HG02759 (cell line): ENCODE measurements at regions not wholly inside any gene's neighbourhood (a gene's known extent, or its start where the extent isn't known, plus 50 kb on each side); places are given as distances from the start of the nearest gene placed in this dataset.

Source experiments
- ATAC-seq: cut with Tn5 transposase; IDR thresholded peaks from one replicate; pipeline ENCODE4 v1.9.1; 2021; ENCODE audit warnings: mild to moderate bottlenecking, moderate library complexity; ENCODE audit not compliant: unreplicated experiment

GRCh38 chr21:32184065-32184464 lies 94.8 kb downstream of the MIS18A start:
- ATAC-seq = no peak

- no peak for ATAC-seq
These were observed 95.5 kb downstream of the MIS18A start for GRCh38 chr21:32183396-32183795.

DNA sequence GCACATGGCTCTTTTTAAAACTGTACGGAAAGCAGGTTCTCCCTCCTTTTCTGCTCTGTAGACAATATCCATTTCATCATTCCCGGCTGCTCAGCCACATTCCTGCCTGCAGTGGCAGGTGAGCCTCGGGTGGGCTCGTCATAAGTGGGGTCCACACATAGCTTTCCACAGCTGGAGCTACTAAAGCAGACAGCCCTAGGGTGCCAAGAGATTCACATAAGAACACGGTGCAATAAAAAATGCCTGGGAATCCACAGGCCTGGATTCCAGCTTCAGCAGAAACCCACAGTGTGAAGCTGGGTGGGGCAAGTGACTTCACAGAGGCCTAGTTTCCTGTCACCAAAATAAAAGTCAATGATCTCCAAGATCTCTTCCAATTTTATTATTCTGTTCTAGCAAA lies 96.4 kb downstream of the MIS18A start:
- ATAC-seq = no peak

DNA sequence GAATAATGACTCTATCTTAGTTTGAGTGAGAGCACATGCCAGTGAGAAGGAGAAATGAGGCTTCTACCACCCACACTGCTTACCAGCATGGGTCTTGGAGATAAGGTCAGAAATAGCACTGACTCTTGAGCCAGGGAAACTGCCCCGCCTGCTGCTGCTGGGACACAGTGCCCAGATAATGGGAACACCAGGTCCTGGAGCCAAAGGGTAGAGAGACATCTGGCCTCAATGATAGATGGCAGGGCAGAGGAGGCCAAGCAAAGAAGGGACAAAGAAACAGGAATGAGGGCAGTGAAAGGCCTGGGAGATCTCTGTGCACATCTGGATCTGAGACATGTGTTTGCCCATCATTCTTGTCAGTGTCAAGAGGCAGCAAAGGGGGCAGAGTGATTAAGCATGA lies 97.4 kb downstream of the MIS18A start:
- ATAC-seq = no peak

- no peak for ATAC-seq
These were observed 104.0 kb downstream of the MIS18A start for GRCh38 chr21:32174819-32175218.

DNA sequence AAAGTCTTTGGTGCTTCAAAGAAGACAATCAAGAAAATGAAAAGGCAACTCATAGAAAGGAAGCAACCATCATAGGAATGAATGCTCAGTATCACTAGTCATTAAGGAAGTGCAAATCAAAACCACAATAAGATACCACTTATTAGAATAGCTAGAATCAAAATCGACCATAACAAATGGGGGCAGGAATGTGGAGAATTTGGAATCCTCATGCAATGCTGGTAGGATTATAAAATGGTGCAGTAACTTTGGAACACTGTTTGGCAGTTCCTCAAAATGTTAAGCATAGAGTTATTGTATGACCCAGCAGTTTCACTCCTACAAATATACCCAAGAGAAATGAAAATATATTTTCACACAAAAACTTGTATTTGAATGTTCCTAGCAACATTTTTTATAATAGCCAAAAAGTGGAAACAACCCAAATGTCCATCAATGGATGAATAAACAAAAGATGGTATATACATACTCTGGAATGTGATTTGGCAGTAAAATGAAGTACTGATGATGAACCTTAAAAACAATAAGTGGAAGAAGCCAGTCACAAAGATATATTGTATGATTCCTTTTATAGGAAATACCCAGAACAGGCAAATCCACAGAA lies 105.6 kb downstream of the MIS18A start:
- no peak for ATAC-seq

- ATAC-seq = no peak
These were observed 106.7 kb downstream of the MIS18A start for GRCh38 chr21:32172106-32172505.

DNA sequence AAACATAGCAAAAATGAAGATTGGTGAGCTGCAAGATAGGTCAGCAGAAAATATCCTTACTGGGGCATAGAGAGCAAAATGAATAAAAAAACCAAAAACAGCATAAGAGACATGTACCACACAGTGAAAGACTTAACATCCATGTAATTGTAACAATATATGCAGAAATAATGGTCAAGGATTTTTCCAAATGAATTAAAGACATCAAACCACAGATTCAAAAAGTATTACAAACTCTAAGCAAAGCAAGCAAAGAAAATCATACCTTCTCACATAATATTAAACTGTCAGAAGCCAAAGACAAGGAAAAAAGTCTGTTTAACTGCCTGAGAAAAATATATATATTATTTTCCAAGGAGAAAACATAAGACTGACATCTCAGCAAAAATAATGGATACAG lies 111.3 kb downstream of the MIS18A start:
- ATAC-seq = no peak

DNA sequence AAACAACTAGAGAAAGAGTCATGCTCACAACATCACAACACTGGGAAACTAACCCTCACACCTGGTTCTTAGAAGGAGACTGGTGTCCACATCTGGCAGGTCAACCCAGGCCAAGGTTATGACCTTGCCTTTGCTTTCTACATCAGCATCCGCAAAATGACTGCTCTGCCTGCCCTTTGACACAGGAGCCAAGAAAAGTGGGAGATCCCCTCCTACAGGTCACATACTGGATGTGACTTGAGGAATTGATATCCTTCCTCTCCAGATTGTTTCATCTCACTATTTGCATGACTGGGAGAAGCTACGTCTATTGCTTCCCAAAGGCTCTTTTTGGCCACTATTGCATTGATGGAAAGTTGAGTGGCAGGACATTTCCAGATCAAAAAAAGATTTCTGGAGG lies 115.5 kb downstream of the MIS18A start:
- no peak for ATAC-seq

DNA sequence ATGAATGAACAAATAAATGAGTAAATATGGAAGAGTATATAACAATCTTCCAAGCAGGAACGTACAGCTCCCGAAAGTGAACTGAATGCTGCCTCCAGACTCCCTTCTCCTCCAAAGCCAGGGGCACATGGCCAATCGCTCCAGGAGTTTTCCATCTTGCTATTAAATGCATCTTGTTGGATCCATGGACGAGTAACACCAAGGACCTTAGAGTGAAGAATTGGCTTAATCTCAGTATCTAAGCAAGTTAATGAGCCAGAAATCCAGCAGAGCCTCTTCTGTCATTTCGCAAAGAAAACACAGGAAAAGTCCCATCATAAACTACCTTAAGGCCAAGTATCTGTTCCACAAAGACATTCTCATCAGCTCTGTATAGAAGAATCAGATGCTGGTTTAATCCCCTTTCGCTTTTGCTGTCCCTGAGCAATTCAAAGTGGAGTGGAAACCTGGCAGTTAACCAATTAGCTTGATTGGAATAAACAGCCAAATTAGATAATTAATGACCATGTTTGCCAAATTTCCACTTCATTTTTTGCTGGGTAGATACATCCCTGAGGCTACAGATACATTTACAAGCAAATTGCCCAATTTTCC lies 116.0 kb downstream of the MIS18A start:
- ATAC-seq = no peak

- ATAC-seq = no peak
These were observed 123.6 kb downstream of the MIS18A start for GRCh38 chr21:32155226-32155625.

GRCh38 chr21:32147041-32147440 lies 131.8 kb downstream of the MIS18A start:
- no peak for ATAC-seq

DNA sequence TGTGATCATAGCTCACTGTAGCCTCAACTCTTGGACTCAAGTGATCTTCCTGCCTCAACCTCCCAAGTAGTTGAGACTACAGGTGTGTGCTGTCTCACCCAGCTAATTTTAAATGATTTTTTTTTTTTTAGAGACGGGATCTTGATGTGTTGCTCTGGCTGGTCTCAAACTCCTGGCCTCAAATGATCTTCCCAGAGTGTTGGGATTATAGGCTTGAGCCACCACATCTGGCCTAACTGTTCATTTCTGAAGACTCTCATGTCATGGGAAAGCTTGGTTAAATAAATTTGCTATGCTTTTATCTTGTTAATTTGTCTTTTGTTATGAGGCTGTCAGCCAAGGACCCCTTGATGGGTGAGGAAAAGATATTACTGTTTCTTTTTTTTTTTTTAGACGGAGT lies 134.0 kb downstream of the MIS18A start:
- ATAC-seq = no peak

GRCh38 chr21:32143241-32143939 lies 135.5 kb downstream of the MIS18A start:
- ATAC-seq = no peak

DNA sequence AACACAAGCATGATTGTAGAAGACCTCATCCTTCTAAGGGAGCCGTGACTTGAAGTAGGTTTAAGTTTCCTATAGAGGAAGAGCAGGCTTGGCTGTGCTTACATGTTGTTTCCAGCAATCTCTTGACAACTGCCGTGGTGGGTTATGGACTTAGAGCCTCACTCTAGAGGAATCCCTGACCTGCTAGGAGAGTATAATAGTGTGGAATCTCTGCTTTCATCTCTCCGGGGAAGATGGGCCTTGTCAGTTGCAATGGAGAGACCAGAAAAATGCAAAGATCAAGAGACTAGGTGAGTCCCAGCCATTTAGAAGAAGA lies 137.6 kb downstream of the MIS18A start:
- no peak for ATAC-seq

DNA sequence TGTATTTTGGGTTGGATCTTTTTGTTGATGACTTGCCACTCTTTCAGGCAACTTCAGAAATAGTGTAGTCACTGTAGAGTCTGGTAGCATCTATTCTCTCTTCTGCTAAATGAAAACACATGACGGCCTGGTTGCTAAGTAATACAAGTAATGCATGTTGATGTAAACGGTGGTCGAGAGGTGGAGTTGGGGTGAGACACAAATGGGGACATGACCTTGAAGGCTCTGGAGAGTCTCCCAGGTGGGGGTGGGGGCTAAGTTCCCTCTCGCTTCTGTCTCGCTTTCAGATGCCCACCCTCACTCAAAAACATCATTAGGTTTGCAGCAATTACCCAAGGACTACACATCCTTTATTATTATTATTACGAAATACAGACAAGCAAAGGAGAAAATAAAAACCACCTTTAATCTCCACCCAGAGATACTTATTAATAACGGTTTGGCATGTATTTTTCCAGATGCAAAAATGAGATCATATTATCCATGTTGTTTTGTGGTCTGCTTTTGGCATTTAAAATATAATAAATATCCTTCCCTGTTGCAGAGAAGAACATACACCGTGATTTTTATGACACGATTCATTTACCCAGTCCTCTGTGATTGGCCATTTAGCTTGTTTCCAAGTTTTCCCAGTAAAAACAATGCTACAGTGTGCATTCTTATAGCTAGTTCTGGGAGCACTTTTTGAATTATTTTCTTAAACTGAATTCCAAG lies 138.1 kb downstream of the MIS18A start:
- ATAC-seq = no peak

DNA sequence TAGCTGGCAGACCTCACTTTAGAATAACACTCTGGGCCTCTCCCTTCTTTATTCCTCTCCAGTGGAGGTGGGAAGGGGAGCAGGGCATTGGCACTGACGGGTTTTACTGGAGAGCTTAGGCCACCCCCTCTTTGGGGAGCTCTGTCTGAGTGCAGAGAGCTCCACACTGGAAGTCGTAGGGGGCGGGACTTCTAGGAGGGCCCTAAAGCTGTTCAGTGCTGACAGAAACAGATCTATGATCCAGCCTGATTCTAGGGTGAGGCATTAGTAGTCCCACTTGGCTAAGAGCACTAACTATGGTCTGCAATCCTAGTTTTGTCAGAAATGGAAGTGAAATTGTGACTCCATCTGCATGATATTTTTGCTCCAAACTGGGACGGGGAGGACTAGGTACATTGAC lies 138.7 kb downstream of the MIS18A start:
- ATAC-seq = no peak

- ATAC-seq = no peak
These were observed 140.2 kb downstream of the MIS18A start for GRCh38 chr21:32138658-32139057.

DNA sequence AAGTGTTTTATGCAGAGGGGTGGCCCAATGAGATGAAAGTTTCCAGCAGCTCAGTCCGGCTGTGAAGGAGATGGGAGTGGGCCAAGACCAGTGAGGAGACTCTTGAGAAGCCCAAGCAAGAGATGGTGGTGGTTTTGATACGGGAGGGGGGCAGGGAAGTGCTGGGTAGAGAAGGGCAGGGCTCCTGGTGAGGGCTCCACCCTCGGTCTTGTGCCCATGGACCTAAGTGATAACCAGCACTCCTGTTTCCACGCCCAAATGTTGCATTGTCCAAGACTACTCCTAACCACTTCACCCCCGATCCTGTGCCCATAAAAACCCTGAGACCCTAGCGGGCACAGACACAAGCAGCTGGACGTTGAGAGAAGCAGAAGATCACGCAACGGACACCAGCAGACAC lies 140.9 kb downstream of the MIS18A start:
- ATAC-seq = no peak

DNA sequence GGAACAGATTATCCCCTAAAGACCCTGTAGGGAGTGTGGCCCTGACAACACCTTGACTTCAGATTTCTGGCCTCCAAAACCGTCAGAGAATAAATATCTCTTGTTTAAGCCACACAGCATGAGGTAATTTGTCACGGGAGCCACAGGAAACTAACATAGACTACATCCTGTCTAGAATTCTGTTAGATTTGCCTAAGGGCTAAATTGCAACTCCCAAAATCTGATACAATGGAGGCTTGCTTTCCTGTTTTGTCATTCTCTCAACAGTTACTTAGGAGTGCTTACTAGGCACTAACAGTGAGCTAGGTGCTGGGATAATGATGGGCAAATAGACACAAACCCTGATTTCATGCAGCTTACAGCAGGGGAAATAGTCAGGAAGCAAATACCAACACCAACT lies 141.6 kb downstream of the MIS18A start:
- no peak for ATAC-seq

DNA sequence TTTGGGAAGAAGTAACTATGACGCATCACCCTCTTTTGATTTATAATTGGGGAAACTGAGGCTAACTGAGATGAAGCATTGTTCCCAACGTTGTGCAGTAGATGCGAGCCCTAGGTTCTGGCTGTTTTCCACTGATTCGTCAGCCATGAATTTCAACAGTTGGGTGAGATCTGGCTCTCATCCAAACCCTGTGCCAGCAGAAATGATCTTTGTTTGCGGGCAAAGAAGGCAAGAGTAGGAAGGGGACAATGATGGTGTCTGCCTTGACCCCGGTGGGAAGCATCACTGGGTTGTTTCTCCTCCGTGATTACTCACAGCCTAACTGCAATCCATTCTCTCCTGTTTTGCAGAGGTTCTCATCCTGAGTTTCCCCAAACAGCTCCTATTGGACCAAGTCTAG lies 142.3 kb downstream of the MIS18A start:
- ATAC-seq = no peak
